ENCODE measurements at regions not wholly inside any gene's neighbourhood (a gene's known extent, or its start where the extent isn't known, plus 50 kb on each side); places are given as distances from the start of the nearest gene placed in this dataset.

DNA sequence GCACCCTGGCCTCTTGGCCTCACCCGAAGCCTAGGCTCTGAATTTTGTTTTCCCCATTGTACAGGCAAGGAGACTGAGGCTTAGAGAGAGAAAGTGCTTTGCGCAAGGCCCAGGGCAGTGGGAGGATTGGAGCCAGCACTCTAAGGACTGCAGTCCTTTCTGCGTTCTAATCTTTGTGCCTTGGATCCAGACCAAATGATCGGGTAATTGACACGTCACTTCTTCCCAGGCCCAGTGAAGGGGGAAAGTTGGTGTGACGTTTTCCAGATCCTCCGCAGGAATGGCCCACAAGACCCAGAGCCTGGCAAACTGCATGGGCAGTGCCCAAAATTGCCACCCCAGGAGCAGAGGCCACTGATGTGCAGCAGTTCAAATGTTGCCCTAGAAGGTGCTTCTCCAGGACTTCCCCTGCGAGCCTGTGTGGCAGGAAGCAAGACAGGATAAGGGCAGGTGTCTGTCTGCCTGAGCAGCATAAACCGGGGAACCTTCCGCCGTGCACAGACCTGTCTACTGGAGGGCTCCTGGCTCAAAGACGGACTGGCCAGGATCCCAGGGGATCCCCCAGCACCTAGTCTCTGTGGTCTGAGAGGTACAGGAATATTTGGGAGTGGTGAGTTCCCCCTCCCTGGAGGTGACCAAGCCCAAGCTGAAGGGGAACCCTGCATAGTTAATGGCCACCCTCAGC lies 194.5 kb upstream of the TLE3 start:
- no peaks in the 10 kb centered on the region for H3K9me3 ChIP-seq (ENCODE audit: control insufficient read depth in 1 of 2, insufficient read depth in 1 of 2, low read depth in 1 of 2, low read length in 2 of 2)
- H3K4me1 ChIP-seq (ENCODE audit: control insufficient read depth in 1 of 2, insufficient read depth in 2 of 2, low read length in 2 of 2), result peaks cover 7 to 11% of the 10 kb centered on the region in 2 experiments; a peak in 3 of 4 replicates
- no peaks in the 10 kb centered on the region for H3K9me2 ChIP-seq (ENCODE audit: insufficient read depth)
- ChIA-PET RAD21 (ENCODE audit: low non-redundant PET in 1 of 2, low total read pairs in 2 of 2, uncharacterized antibody in 2 of 2, unreplicated experiment in 2 of 2) (no interaction called here), POLR2A (no interaction called here), CTCF (no interaction called here)
- H3K4me3 ChIP-seq (replicated peaks in 1 of 2; ENCODE audit: low read depth in 1 of 2, low read length in 2 of 2), result no peak overlapping the region
- H4K20me1 ChIP-seq (ENCODE audit: insufficient read depth), result no peaks in the 10 kb centered on the region
- H3K79me2 ChIP-seq (ENCODE audit: insufficient read depth, low read length), result no peaks in the 10 kb centered on the region
- ATAC-seq (no peak), DNase-seq (ENCODE audit: low read depth, low spot score) (no peak)
- no peak overlapping the region for H3K27ac ChIP-seq (ENCODE audit: low read depth, low read length)
- TF ChIP-seq TCF7L2 (IDR thresholded peaks at IDR 0.05; ENCODE audit: borderline replicate concordance, extremely low read depth, insufficient read depth, insufficient read length) (no peak), EZH2 (IDR thresholded peaks at IDR 0.05) (no peak), EGR1 (IDR thresholded peaks at IDR 0.05; ENCODE audit: low read depth) (no peak)
- intact Hi-C loops (cut with micrococcal nuclease), result no loop called here
- H3K9ac ChIP-seq (ENCODE audit: low read length), result no peak overlapping the region
- no TSS peak for BruUV-seq (replicated peaks)
- H3K27me3 ChIP-seq (ENCODE audit: insufficient read depth, low read length), result no peaks in the 10 kb centered on the region
- no peaks in the 10 kb centered on the region for H3K36me3 ChIP-seq (ENCODE audit: control insufficient read depth in 1 of 2, insufficient read depth in 2 of 2, low read length in 2 of 2)
- H3K4me2 ChIP-seq (ENCODE audit: low read length), result no peak overlapping the region
- no peak overlapping the region for H2AFZ ChIP-seq (ENCODE audit: low read depth, low read length, poor library complexity, severe bottlenecking)

DNA sequence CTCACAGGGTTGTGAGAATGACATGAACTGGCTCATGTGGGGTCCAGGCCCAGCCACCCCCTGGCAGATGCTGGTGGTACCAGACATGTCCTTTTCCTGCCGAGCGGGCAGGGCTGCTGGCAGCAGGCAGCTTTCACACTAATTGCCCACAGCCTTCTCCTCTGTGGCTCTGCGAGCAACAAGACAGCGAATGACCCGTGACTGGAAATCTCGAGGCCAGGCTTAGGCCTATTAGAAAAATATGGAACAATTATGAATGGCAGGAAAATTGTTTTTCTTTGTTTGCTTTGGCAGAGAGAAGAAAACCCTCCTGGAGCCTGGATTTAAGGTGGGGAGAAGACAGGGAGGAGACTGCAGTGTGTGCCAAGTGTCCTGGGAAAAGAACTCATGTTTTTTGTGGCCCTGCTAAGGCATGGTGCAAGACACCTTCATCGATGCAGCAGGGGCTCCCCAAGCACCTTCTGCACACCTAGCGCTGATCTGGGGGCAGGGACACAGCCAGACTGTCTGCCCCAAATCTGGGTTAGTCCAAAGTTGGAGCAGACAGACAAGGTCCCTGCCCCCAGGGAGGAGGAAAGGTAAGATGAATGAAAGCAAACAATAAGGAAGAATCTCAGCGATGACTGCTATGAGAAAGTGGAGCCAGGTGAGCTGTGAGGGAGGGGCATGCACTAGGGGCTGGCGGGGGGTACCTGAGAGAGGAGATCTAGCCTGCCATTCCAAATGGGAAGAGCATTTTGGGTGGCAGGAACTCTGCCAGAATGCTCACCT lies 193.8 kb upstream of the TLE3 start:
- H3K9ac ChIP-seq (ENCODE audit: low read length), result no peak overlapping the region
- H3K36me3 ChIP-seq (ENCODE audit: control insufficient read depth in 1 of 2, insufficient read depth in 2 of 2, low read length in 2 of 2), result no peaks in the 10 kb centered on the region
- ChIA-PET CTCF (no interaction called here), RAD21 (ENCODE audit: low non-redundant PET in 1 of 2, low total read pairs in 2 of 2, uncharacterized antibody in 2 of 2, unreplicated experiment in 2 of 2) (no interaction called here), POLR2A (no interaction called here)
- no peaks in the 10 kb centered on the region for H3K9me3 ChIP-seq (ENCODE audit: control insufficient read depth in 1 of 2, insufficient read depth in 1 of 2, low read depth in 1 of 2, low read length in 2 of 2)
- no peaks in the 10 kb centered on the region for H3K79me2 ChIP-seq (ENCODE audit: insufficient read depth, low read length)
- ATAC-seq, result no peak
- no peak for TF ChIP-seq YY1 (IDR thresholded peaks at IDR 0.05; ENCODE audit: extremely low read depth, insufficient replicate concordance, low read depth, low read length)
- TF ChIP-seq ATF3 (IDR thresholded peaks at IDR 0.05), result no peak
- no peak for TF ChIP-seq JUND (IDR thresholded peaks at IDR 0.05)
- TF ChIP-seq SIN3A (IDR thresholded peaks at IDR 0.05; ENCODE audit: low read depth), result no peak
- no peak for TF ChIP-seq CBX3 (IDR thresholded peaks at IDR 0.05; ENCODE audit: low read depth)
- TF ChIP-seq CEBPB (IDR thresholded peaks at IDR 0.05; ENCODE audit: low read depth), result no peak
- TF ChIP-seq FOSL1 (IDR thresholded peaks at IDR 0.05; ENCODE audit: low read depth), result no peak
- DNase-seq (ENCODE audit: low read depth, low spot score), result no peak
- no peak overlapping the region for H3K4me3 ChIP-seq (replicated peaks in 1 of 2; ENCODE audit: low read depth in 1 of 2, low read length in 2 of 2)
- no TSS peak for BruUV-seq (replicated peaks)
- H2AFZ ChIP-seq (ENCODE audit: low read depth, low read length, poor library complexity, severe bottlenecking), result no peak overlapping the region
- peaks cover 7 to 11% of the 10 kb centered on the region in 2 experiments; a peak in 3 of 4 replicates for H3K4me1 ChIP-seq (ENCODE audit: control insufficient read depth in 1 of 2, insufficient read depth in 2 of 2, low read length in 2 of 2)
- H3K27ac ChIP-seq (ENCODE audit: low read depth, low read length), result no peak overlapping the region
- H4K20me1 ChIP-seq (ENCODE audit: insufficient read depth), result no peaks in the 10 kb centered on the region
- H3K9me2 ChIP-seq (ENCODE audit: insufficient read depth), result no peaks in the 10 kb centered on the region
- no peak overlapping the region for H3K4me2 ChIP-seq (ENCODE audit: low read length)
- no peaks in the 10 kb centered on the region for H3K27me3 ChIP-seq (ENCODE audit: insufficient read depth, low read length)
- intact Hi-C loops (cut with micrococcal nuclease), result no loop called here
